Loucy (cell line): ENCODE measurements at regions not wholly inside any gene's neighbourhood (a gene's known extent, or its start where the extent isn't known, plus 50 kb on each side); places are given as distances from the start of the nearest gene placed in this dataset.

Experiments
- H2AFZ ChIP-seq: fragments of 200-600 bp; sonication (generic); 2 replicates; pipeline ENCODE4 v1.6.0; 2016; ENCODE audit warnings: antibody characterized with exemption, mild to moderate bottlenecking, low read length, moderate library complexity
- H3F3A ChIP-seq: fragments of 200-600 bp; 2 replicates; pipeline ENCODE4 v1.6.0; 2016; ENCODE audit warnings: antibody characterized with exemption, low read depth, mild to moderate bottlenecking
- H3K27me3 ChIP-seq: fragments of 200-600 bp; sonication (generic); 2 replicates; pipeline ENCODE4 v1.6.1; 2014; ENCODE audit warnings: low read length, mild to moderate bottlenecking; ENCODE audit not compliant: insufficient read depth, poor library complexity, severe bottlenecking
- H3K36me3 ChIP-seq: fragments of 200-600 bp; sonication (generic); 2 replicates; pipeline ENCODE4 v1.6.1; 2016; ENCODE audit warnings: low read length; ENCODE audit not compliant: insufficient read depth
- H3K4me1 ChIP-seq: fragments of 200-600 bp; sonication (generic); 2 replicates; pipeline ENCODE4 v1.5.1; 2014; ENCODE audit warnings: low read length, mild to moderate bottlenecking; ENCODE audit not compliant: insufficient read depth, poor library complexity, severe bottlenecking
- H3K4me2 ChIP-seq: fragments of 200-600 bp; sonication (generic); 2 replicates; pipeline ENCODE4 v1.6.0; 2014; ENCODE audit warnings: antibody characterized with exemption, low read length, low read depth, mild to moderate bottlenecking; ENCODE audit not compliant: poor library complexity, severe bottlenecking
- H3K4me3 ChIP-seq: fragments of 200-600 bp; sonication (generic); 2 replicates; pipeline ENCODE4 v1.5.1; 2014; ENCODE audit warnings: low read length, mild to moderate bottlenecking, mixed read lengths; ENCODE audit not compliant: poor library complexity, severe bottlenecking
- H3K79me2 ChIP-seq: fragments of 200-600 bp; sonication (generic); 2 replicates; pipeline ENCODE4 v1.6.1; 2014; ENCODE audit warnings: low read length; ENCODE audit not compliant: insufficient read depth
- H3K9ac ChIP-seq: fragments of 200-600 bp; sonication (generic); 2 replicates; pipeline ENCODE4 v1.6.0; 2014; ENCODE audit warnings: mild to moderate bottlenecking, low read depth, low read length, moderate library complexity; ENCODE audit not compliant: poor library complexity, severe bottlenecking
- H3K9me2 ChIP-seq: fragments of 200-600 bp; sonication (generic); replicated peaks from 2 replicates; pipeline ENCODE4 v1.6.1; 2016; ENCODE audit warnings: low read depth, low read length, mixed read lengths
- H3K9me3 ChIP-seq: fragments of 200-600 bp; sonication (generic); 2 replicates; pipeline ENCODE4 v1.6.1; 2014; ENCODE audit warnings: mild to moderate bottlenecking, antibody characterized with exemption, low read length, low read depth; ENCODE audit not compliant: insufficient read depth
- H4K20me1 ChIP-seq: fragments of 200-600 bp; sonication (generic); 2 replicates; pipeline ENCODE4 v1.6.0; 2014; ENCODE audit warnings: antibody characterized with exemption, low read length, mild to moderate bottlenecking; ENCODE audit not compliant: insufficient read depth, poor library complexity, severe bottlenecking
- CTCF ChIP-seq: fragments of 200-600 bp; sonication (generic); conservative IDR thresholded peaks from 2 replicates; pipeline ENCODE4 v1.5.1; 2014; ENCODE audit warnings: mild to moderate bottlenecking, antibody characterized with exemption, low read length
- EZH2phosphoT487 ChIP-seq: fragments of 200-600 bp; IDR thresholded peaks from 2 replicates; pipeline ENCODE4 v1.6.1; 2018; ENCODE audit warnings: antibody characterized with exemption, mild to moderate bottlenecking, moderate library complexity, borderline replicate concordance

- H3K9me3 ChIP-seq, result peaks cover 14% of the 10 kb centered on the region; the same call in 1 of the 2 replicates
- H2AFZ ChIP-seq, result no peak overlapping the region
- no peak overlapping the region for H3K9ac ChIP-seq
Observed at GRCh38 chr13:39881887-39882286, 226.4 kb downstream of the COG6 start.

GRCh38 chr13:39884166-39884565 is 228.7 kb downstream of the COG6 start:
- H3K4me3 ChIP-seq, result no peak overlapping the region
- H3K27me3 ChIP-seq, result no peaks in the 10 kb centered on the region
- no peaks in the 10 kb centered on the region for H4K20me1 ChIP-seq
- no peak overlapping the region for H3K9ac ChIP-seq
- no peaks in the 10 kb centered on the region for H3K9me2 ChIP-seq
- TF ChIP-seq CTCF (no peak), EZH2phosphoT487 (no peak)
- no peaks in the 10 kb centered on the region for H3F3A ChIP-seq
- H3K79me2 ChIP-seq, result no peaks in the 10 kb centered on the region
- no peaks in the 10 kb centered on the region for H3K4me1 ChIP-seq
- H2AFZ ChIP-seq, result no peak overlapping the region
- H3K9me3 ChIP-seq, result peaks cover 14% of the 10 kb centered on the region; the same call in 1 of the 2 replicates
- no peak overlapping the region for H3K4me2 ChIP-seq
- H3K36me3 ChIP-seq, result no peaks in the 10 kb centered on the region

More at GRCh38 chr13:39881887-39882286, 226.4 kb downstream of the COG6 start:
- Histone ChIP-seq H3F3A (no peaks in the 10 kb centered on the region), H4K20me1 (no peaks in the 10 kb centered on the region), H3K36me3 (no peaks in the 10 kb centered on the region), H3K4me2 (no peak overlapping the region), H3K9me2 (no peaks in the 10 kb centered on the region), H3K4me1 (no peaks in the 10 kb centered on the region), H3K4me3 (no peak overlapping the region), H3K27me3 (no peaks in the 10 kb centered on the region), H3K79me2 (no peaks in the 10 kb centered on the region)
- TF ChIP-seq EZH2phosphoT487, result no peak
- TF ChIP-seq CTCF, result no peak

GRCh38 chr13:39886336-39886735 is 230.9 kb downstream of the COG6 start:
- Histone ChIP-seq H2AFZ (no peak overlapping the region), H3K4me2 (no peak overlapping the region), H3K27me3 (no peaks in the 10 kb centered on the region), H3K9me2 (no peaks in the 10 kb centered on the region), H3F3A (no peaks in the 10 kb centered on the region), H3K36me3 (no peaks in the 10 kb centered on the region), H3K79me2 (no peaks in the 10 kb centered on the region), H3K4me1 (no peaks in the 10 kb centered on the region), H4K20me1 (no peaks in the 10 kb centered on the region), H3K9me3 (peaks cover 14% of the 10 kb centered on the region; the same call in 1 of the 2 replicates), H3K4me3 (no peak overlapping the region), H3K9ac (no peak overlapping the region)
- TF ChIP-seq EZH2phosphoT487 (no peak), CTCF (no peak)
